ENCODE measurements at regions not wholly inside any gene's neighbourhood (a gene's known extent, or its start where the extent isn't known, plus 50 kb on each side); places are given as distances from the start of the nearest gene placed in this dataset.

DNA sequence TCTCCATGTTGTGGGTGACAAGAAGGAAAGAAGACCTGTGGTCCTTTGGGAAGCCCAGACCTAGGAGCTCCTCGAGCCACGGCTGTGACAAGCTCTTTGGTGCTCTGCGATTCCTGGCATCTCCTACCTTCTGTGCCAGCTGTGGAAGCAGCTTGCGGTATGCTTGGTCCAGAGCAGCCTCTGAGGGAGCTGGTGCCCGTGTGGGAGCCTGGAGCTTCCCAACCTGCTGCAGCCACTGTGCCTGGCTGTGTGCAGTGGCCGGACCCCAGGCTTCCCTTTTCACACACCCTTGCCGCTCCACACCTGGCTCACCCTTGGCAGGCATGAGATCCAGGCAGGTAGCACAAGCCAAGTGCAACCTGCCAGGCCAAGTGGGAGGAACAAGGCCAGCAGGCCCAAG lies 1328.6 kb upstream of the SLC39A10 start:
- TF ChIP-seq, protein P1, sequence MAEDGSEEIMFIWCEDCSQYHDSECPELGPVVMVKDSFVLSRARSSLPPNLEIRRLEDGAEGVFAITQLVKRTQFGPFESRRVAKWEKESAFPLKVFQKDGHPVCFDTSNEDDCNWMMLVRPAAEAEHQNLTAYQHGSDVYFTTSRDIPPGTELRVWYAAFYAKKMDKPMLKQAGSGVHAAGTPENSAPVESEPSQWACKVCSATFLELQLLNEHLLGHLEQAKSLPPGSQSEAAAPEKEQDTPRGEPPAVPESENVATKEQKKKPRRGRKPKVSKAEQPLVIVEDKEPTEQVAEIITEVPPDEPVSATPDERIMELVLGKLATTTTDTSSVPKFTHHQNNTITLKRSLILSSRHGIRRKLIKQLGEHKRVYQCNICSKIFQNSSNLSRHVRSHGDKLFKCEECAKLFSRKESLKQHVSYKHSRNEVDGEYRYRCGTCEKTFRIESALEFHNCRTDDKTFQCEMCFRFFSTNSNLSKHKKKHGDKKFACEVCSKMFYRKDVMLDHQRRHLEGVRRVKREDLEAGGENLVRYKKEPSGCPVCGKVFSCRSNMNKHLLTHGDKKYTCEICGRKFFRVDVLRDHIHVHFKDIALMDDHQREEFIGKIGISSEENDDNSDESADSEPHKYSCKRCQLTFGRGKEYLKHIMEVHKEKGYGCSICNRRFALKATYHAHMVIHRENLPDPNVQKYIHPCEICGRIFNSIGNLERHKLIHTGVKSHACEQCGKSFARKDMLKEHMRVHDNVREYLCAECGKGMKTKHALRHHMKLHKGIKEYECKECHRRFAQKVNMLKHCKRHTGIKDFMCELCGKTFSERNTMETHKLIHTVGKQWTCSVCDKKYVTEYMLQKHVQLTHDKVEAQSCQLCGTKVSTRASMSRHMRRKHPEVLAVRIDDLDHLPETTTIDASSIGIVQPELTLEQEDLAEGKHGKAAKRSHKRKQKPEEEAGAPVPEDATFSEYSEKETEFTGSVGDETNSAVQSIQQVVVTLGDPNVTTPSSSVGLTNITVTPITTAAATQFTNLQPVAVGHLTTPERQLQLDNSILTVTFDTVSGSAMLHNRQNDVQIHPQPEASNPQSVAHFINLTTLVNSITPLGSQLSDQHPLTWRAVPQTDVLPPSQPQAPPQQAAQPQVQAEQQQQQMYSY (CRISPR knock-in tag; IDR thresholded peaks at IDR 0.05) = no peak
- TF ChIP-seq, protein P2, sequence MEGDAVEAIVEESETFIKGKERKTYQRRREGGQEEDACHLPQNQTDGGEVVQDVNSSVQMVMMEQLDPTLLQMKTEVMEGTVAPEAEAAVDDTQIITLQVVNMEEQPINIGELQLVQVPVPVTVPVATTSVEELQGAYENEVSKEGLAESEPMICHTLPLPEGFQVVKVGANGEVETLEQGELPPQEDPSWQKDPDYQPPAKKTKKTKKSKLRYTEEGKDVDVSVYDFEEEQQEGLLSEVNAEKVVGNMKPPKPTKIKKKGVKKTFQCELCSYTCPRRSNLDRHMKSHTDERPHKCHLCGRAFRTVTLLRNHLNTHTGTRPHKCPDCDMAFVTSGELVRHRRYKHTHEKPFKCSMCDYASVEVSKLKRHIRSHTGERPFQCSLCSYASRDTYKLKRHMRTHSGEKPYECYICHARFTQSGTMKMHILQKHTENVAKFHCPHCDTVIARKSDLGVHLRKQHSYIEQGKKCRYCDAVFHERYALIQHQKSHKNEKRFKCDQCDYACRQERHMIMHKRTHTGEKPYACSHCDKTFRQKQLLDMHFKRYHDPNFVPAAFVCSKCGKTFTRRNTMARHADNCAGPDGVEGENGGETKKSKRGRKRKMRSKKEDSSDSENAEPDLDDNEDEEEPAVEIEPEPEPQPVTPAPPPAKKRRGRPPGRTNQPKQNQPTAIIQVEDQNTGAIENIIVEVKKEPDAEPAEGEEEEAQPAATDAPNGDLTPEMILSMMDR (IDR thresholded peaks at IDR 0.05) = no peak

Measured in WTC11 (cell line).